ENCODE measurements at regions not wholly inside any gene's neighbourhood (a gene's known extent, or its start where the extent isn't known, plus 50 kb on each side); places are given as distances from the start of the nearest gene placed in this dataset.

- no peak overlapping the region for H2AFZ ChIP-seq (ENCODE audit: low read depth, low read length)
- TF ChIP-seq MXI1 (conservative IDR thresholded peaks at IDR 0.05; ENCODE audit: poor library complexity, severe bottlenecking) (no peak), REST (IDR thresholded peaks at IDR 0.05; ENCODE audit: borderline replicate concordance) (no peak), EP300 (conservative IDR thresholded peaks at IDR 0.05; ENCODE audit: poor library complexity, severe bottlenecking) (no peak), POLR2AphosphoS5 (IDR thresholded peaks at IDR 0.05) (no peak), SMC3 (conservative IDR thresholded peaks at IDR 0.05; ENCODE audit: poor library complexity) (no peak), EZH2 (IDR thresholded peaks at IDR 0.05; ENCODE audit: borderline replicate concordance, insufficient read depth, low read length, poor library complexity, severe bottlenecking) (no peak), CTCF (IDR thresholded peaks at IDR 0.05; ENCODE audit: poor library complexity, severe bottlenecking) (no peak), RAD21 (conservative IDR thresholded peaks at IDR 0.05) (no peak), TAF1 (IDR thresholded peaks at IDR 0.05; ENCODE audit: low read depth) (no peak)
- no peaks in the 10 kb centered on the region for H4K20me1 ChIP-seq (ENCODE audit: insufficient read depth)
- H3K9me2 ChIP-seq (ENCODE audit: insufficient read depth, low read length), result no peaks in the 10 kb centered on the region
- no peak overlapping the region for H3K9ac ChIP-seq (ENCODE audit: low read length)
- H3K9me3 ChIP-seq (ENCODE audit: low read length), result no peaks in the 10 kb centered on the region
- H3K79me2 ChIP-seq (replicated peaks; ENCODE audit: insufficient read depth, low read length), result no peaks in the 10 kb centered on the region
- H3K4me3 ChIP-seq (ENCODE audit: low read length), result no peak overlapping the region
- no peaks in the 10 kb centered on the region for H3F3A ChIP-seq (ENCODE audit: insufficient read depth, low read length, poor library complexity, severe bottlenecking)
- H3K36me3 ChIP-seq (ENCODE audit: insufficient read depth, low read length), result no peaks in the 10 kb centered on the region
- H3K4me2 ChIP-seq (ENCODE audit: low read length), result no peak overlapping the region
- no peaks in the 10 kb centered on the region for H3K27me3 ChIP-seq (ENCODE audit: insufficient read depth, low read depth, low read length)
- H3K27ac ChIP-seq (ENCODE audit: low read length), result no peak overlapping the region
These were observed 1221.1 kb downstream of the SLITRK1 start for GRCh38 chr13:82661126-82661525.

GRCh38 chr13:82658811-82659210 lies 1223.5 kb downstream of the SLITRK1 start:
- Histone ChIP-seq H4K20me1 (ENCODE audit: insufficient read depth) (no peaks in the 10 kb centered on the region), H3K9ac (ENCODE audit: low read length) (no peak overlapping the region), H3K79me2 (replicated peaks; ENCODE audit: insufficient read depth, low read length) (no peaks in the 10 kb centered on the region), H3K9me3 (ENCODE audit: low read length) (no peaks in the 10 kb centered on the region), H2AFZ (ENCODE audit: low read depth, low read length) (no peak overlapping the region), H3F3A (ENCODE audit: insufficient read depth, low read length, poor library complexity, severe bottlenecking) (no peaks in the 10 kb centered on the region), H3K27me3 (ENCODE audit: insufficient read depth, low read depth, low read length) (no peaks in the 10 kb centered on the region), H3K27ac (ENCODE audit: low read length) (no peak overlapping the region), H3K9me2 (ENCODE audit: insufficient read depth, low read length) (no peaks in the 10 kb centered on the region), H3K4me3 (ENCODE audit: low read length) (no peak overlapping the region), H3K4me2 (ENCODE audit: low read length) (no peak overlapping the region), H3K36me3 (ENCODE audit: insufficient read depth, low read length) (no peaks in the 10 kb centered on the region)
- TF ChIP-seq CTCF (IDR thresholded peaks at IDR 0.05; ENCODE audit: poor library complexity, severe bottlenecking) (no peak), SMC3 (conservative IDR thresholded peaks at IDR 0.05; ENCODE audit: poor library complexity) (no peak), REST (IDR thresholded peaks at IDR 0.05; ENCODE audit: borderline replicate concordance) (no peak), RAD21 (conservative IDR thresholded peaks at IDR 0.05) (no peak), TAF1 (IDR thresholded peaks at IDR 0.05; ENCODE audit: low read depth) (no peak), EP300 (conservative IDR thresholded peaks at IDR 0.05; ENCODE audit: poor library complexity, severe bottlenecking) (no peak), POLR2AphosphoS5 (IDR thresholded peaks at IDR 0.05) (no peak)
